K562 (cell line): ENCODE measurements at regions not wholly inside any gene's neighbourhood (a gene's known extent, or its start where the extent isn't known, plus 50 kb on each side); places are given as distances from the start of the nearest gene placed in this dataset.

Experiments used
- ATAC-seq: fragments of 200-7000 bp; cut with Tn5 transposase; 3 replicates; pipeline ENCODE4 v1.9.1; 2020; ENCODE audit warnings: moderate library complexity
- BruUV-seq: library from RNA; stranded (reverse); fragments of 400-500 nt; replicated peaks from 2 replicates; lab custom pipeline; 2021; lab: Mats Ljungman, UMichigan
- CTCF ChIA-PET: fragments of 300-600 bp; formaldehyde crosslinking; extraction: SDS; loops from one replicate; lab custom pipeline; 2021; ENCODE audit warnings: low intra/inter-chr PET ratio; lab: Yijun Ruan, JAX
- POLR2A ChIA-PET: fragments of 300-600, 350-650 bp; sonication (Branson Sonifier 250); formaldehyde crosslinking; extraction: SDS; loops from one replicate; lab custom pipeline; 2021; ENCODE audit warnings: antibody characterized with exemption, inconsistent platforms; lab: Yijun Ruan, JAX
- DNase-seq, 4 experiments: peaks; one replicate each; pipeline versions ENCODE4 v3.0.0 to v3.0.0-alpha.2; 2011 to 2018; ENCODE audit warnings: low spot score in 3 of 4, mixed read lengths in 3 of 4; ENCODE audit errors: extremely low read depth in 1 of 4
- FAIRE-seq: peaks from 2 replicates; lab custom pipeline; 2011; peaks lifted over from hg19 to GRCh38; lab: Jason Lieb, UNC
- H2AFZ ChIP-seq: 2 replicates; pipeline ENCODE4 v1.6.0; 2011; ENCODE audit warnings: low read depth, low read length, control low read depth, inconsistent platforms
- H3K27ac ChIP-seq: fragments of 200-600 bp; 3 replicates; pipeline ENCODE4 v1.8.0; 2011; ENCODE audit warnings: low read depth, mild to moderate bottlenecking, control low read depth, inconsistent platforms, low read length, moderate library complexity, mixed read lengths; ENCODE audit errors: extremely low read depth
- H3K27me3 ChIP-seq, 2 experiments: fragments of 300-600 bp in 1 of 2; 2 replicates in 1 of 2; 3 replicates in 1 of 2; pipeline versions ENCODE4 v1.6.0 to v1.8.0; 2011; ENCODE audit warnings: inconsistent platforms in 2 of 2, low read length in 2 of 2, mild to moderate bottlenecking in 1 of 2, mixed read lengths in 1 of 2, moderate library complexity in 1 of 2; ENCODE audit not compliant: control insufficient read depth in 2 of 2, insufficient read depth in 2 of 2
- H3K36me3 ChIP-seq: fragments of 300-600 bp; 3 replicates; pipeline ENCODE4 v1.8.0; 2011; ENCODE audit warnings: mild to moderate bottlenecking, low read length, inconsistent platforms; ENCODE audit not compliant: control insufficient read depth, insufficient read depth
- H3K4me1 ChIP-seq, 2 experiments: fragments of 200-600 bp in 1 of 2; replicated peaks in 1 of 2; 2 replicates in 1 of 2; 3 replicates in 1 of 2; pipeline versions ENCODE4 v1.5.1 to v1.8.0; 2011; ENCODE audit warnings: inconsistent platforms in 2 of 2, low read length in 2 of 2, mild to moderate bottlenecking in 1 of 2, mixed read lengths in 1 of 2, moderate library complexity in 1 of 2; ENCODE audit not compliant: control insufficient read depth in 2 of 2, insufficient read depth in 2 of 2
- H3K4me2 ChIP-seq: 2 replicates; pipeline ENCODE4 v1.6.1; 2011; ENCODE audit warnings: low read length, control low read depth, inconsistent platforms, mixed read lengths; ENCODE audit not compliant: insufficient read depth
- H3K4me3 ChIP-seq: fragments of 200-600 bp; sonication (generic), shearing (Covaris generic); 2 replicates; pipeline ENCODE4 v1.5.1; 2016; ENCODE audit warnings: control low read depth, inconsistent platforms
- H3K79me2 ChIP-seq: fragments of 200-600 bp; 3 replicates; pipeline ENCODE4 v1.8.0; 2011; ENCODE audit warnings: low read length, inconsistent platforms; ENCODE audit not compliant: control insufficient read depth, insufficient read depth
- H3K9ac ChIP-seq, 2 experiments: 2 replicates each; pipeline versions ENCODE4 v1.6.0 to v1.6.1; 2011; ENCODE audit warnings: low read depth in 2 of 2, low read length in 2 of 2, control low read depth in 1 of 2, inconsistent platforms in 1 of 2, mild to moderate bottlenecking in 1 of 2, mixed read lengths in 1 of 2; ENCODE audit not compliant: insufficient read depth in 1 of 2
- H3K9me1 ChIP-seq: one replicate; pipeline ENCODE4 v1.6.0; 2011; ENCODE audit warnings: inconsistent platforms, mild to moderate bottlenecking, low read length, moderate library complexity; ENCODE audit not compliant: control insufficient read depth, insufficient read depth
- H3K9me3 ChIP-seq: replicated peaks from 2 replicates; pipeline ENCODE4 v1.5.1; 2011; ENCODE audit warnings: low read depth, low read length, inconsistent platforms; ENCODE audit not compliant: control insufficient read depth, insufficient read depth
- H4K20me1 ChIP-seq: replicated peaks from 2 replicates; pipeline ENCODE4 v1.6.1; 2011; ENCODE audit warnings: low read length, inconsistent platforms, mixed read lengths; ENCODE audit not compliant: control insufficient read depth, insufficient read depth
- ARID3B ChIP-seq: fragments of 250-450 bp; sonication (Bioruptor Pico); IDR thresholded peaks from 2 replicates; pipeline ENCODE4 v1.4.0; 2020; ENCODE audit warnings: borderline replicate concordance
- CBFB ChIP-seq: sonication (generic); formaldehyde crosslinking; IDR thresholded peaks from 2 replicates; pipeline ENCODE4 v1.4.0; 2020; ENCODE audit warnings: mild to moderate bottlenecking, missing genetic modification reagents
- CEBPB ChIP-seq: fragments of 450-650 bp; IDR thresholded peaks from 2 replicates; pipeline ENCODE4 v1.6.1; 2016; ENCODE audit warnings: missing genetic modification characterization, missing compliant biosample characterization
- ESRRA ChIP-seq: fragments of 450-650 bp; IDR thresholded peaks from 2 replicates; pipeline ENCODE4 v1.6.1; 2014; ENCODE audit warnings: low read depth, mild to moderate bottlenecking, moderate library complexity, borderline replicate concordance
- GTF2F1 ChIP-seq: IDR thresholded peaks from 2 replicates; pipeline ENCODE4 v1.6.1; 2011; ENCODE audit warnings: low read depth, low read length, improper control_type of control experiment
- LARP7 ChIP-seq: fragments of 450-650 bp; IDR thresholded peaks from 2 replicates; pipeline ENCODE4 v1.6.1; 2016
- NFE2 ChIP-seq: IDR thresholded peaks from 2 replicates; pipeline ENCODE4 v1.6.1; 2014; ENCODE audit warnings: antibody characterized with exemption, low read depth
- TRIM25 ChIP-seq: fragments of 450-650 bp; IDR thresholded peaks from 2 replicates; pipeline ENCODE4 v1.7.0; 2016; ENCODE audit warnings: borderline replicate concordance
- WGBS: fragments of 100-300 bp; shearing (Covaris generic); methylation state at CpG from one replicate; pipeline ENCODE4 v1.1.6; 2016; ENCODE audit warnings: low coverage, mixed read lengths; ENCODE audit not compliant: insufficient coverage; ENCODE audit errors: missing lambda C conversion rate; 5-methylcytosine and 5-hydroxymethylcytosine counted together
- in situ Hi-C: fragments of 300-500 bp; cut with MboI; formaldehyde crosslinking; loops from 4 replicates; pipeline ENCODE4 v1.15.0; 2018; ENCODE audit warnings: inconsistent platforms, mixed read lengths
- intact Hi-C: fragments of 100-400 bp; cut with micrococcal nuclease; formaldehyde crosslinking; loops from 2 replicates; pipeline ENCODE4 v1.14.2; 2022

- H3K9me1 ChIP-seq, result no peaks in the 10 kb centered on the region
- no peaks in the 10 kb centered on the region for H3K27me3 ChIP-seq
- no peak overlapping the region for H3K9ac ChIP-seq
- no peak overlapping the region for H3K27ac ChIP-seq
- H3K79me2 ChIP-seq, result no peaks in the 10 kb centered on the region
- H3K4me3 ChIP-seq, result no peak overlapping the region
- 2% methylated on average over 3 of the region's 3 CpGs for WGBS
- H2AFZ ChIP-seq, result no peak overlapping the region
- DNase-seq, result no peak
- intact Hi-C loops (no loop called here), in situ Hi-C loops (no loop called here)
- no peaks in the 10 kb centered on the region for H3K36me3 ChIP-seq
- CTCF ChIA-PET, result no interaction called here
- no TSS peak for BruUV-seq
- no peak for ATAC-seq
- no peaks in the 10 kb centered on the region; the same call in 1 of the 2 replicates for H3K9me3 ChIP-seq
- no peak for TF ChIP-seq GTF2F1
- TF ChIP-seq NFE2, result no peak
- no peak for TF ChIP-seq ESRRA
- TF ChIP-seq CBFB (CRISPR knock-in tag), result no peak
- no peak for TF ChIP-seq TRIM25
- no peak for TF ChIP-seq CEBPB (tag)
- TF ChIP-seq LARP7, result no peak
- TF ChIP-seq ARID3B (CRISPR knock-in tag), result no peak
- FAIRE-seq, result no peak
- H4K20me1 ChIP-seq, result no peaks in the 10 kb centered on the region
- POLR2A ChIA-PET, result no interaction called here
- H3K4me2 ChIP-seq, result no peak overlapping the region
- no peaks in the 10 kb centered on the region for H3K4me1 ChIP-seq
Observed at GRCh38 chr10:23897861-23898260, 311.1 kb upstream of the KIAA1217 start.
